Activated CD8-positive, alpha-beta memory T cell treated with anti-CD3 and anti-CD28 coated beads for 36 hours (primary cell): ENCODE measurements at regions not wholly inside any gene's neighbourhood (a gene's known extent, or its start where the extent isn't known, plus 50 kb on each side); places are given as distances from the start of the nearest gene placed in this dataset.

ENCODE experiments used
- CTCF ChIA-PET: fragments of 350-600 bp; sonication (Branson Sonifier 250); formaldehyde crosslinking; loops from one replicate; lab custom pipeline; 2021; ENCODE audit warnings: antibody characterized with exemption; lab: Charles Lee
- POLR2A ChIA-PET: fragments of 350-600 bp; sonication (Branson Sonifier 250); formaldehyde crosslinking; loops from one replicate; lab custom pipeline; 2021; ENCODE audit warnings: antibody characterized with exemption; lab: Charles Lee

GRCh38 chrX:4484266-4484665, 770.8 kb upstream of the PRKX start:
- ChIA-PET POLR2A (no interaction called here), CTCF (no interaction called here)

- CTCF ChIA-PET: no interaction called here
- POLR2A ChIA-PET: no interaction called here
Measured at GRCh38 chrX:4451591-4451990, 738.1 kb upstream of the PRKX start.

GRCh38 chrX:4450177-4450576, 736.7 kb upstream of the PRKX start:
- POLR2A ChIA-PET: no interaction called here
- CTCF ChIA-PET: no interaction called here

- CTCF ChIA-PET: no interaction called here
- POLR2A ChIA-PET: no interaction called here
Measured at GRCh38 chrX:4435905-4436304, 722.5 kb upstream of the PRKX start.

GRCh38 chrX:4397471-4397870, 684.0 kb upstream of the PRKX start:
- ChIA-PET POLR2A (no interaction called here), CTCF (no interaction called here)

GRCh38 chrX:4382273-4382672, 668.8 kb upstream of the PRKX start:
- CTCF ChIA-PET: no interaction called here

GRCh38 chrX:4380710-4381109, 667.3 kb upstream of the PRKX start:
- ChIA-PET POLR2A (no interaction called here), CTCF (no interaction called here)

More at GRCh38 chrX:4382273-4382672, 668.8 kb upstream of the PRKX start:
- POLR2A ChIA-PET: no interaction called here

GRCh38 chrX:4379071-4379470, 665.6 kb upstream of the PRKX start:
- CTCF ChIA-PET: no interaction called here
- POLR2A ChIA-PET: no interaction called here

GRCh38 chrX:4373791-4374190, 660.3 kb upstream of the PRKX start:
- ChIA-PET POLR2A (no interaction called here), CTCF (no interaction called here)

GRCh38 chrX:4358577-4358976, 645.1 kb upstream of the PRKX start:
- ChIA-PET CTCF (no interaction called here), POLR2A (no interaction called here)

- CTCF ChIA-PET: interaction anchor here (0.5 kb wide), 1 partner anchor 1676 kb away, joined by 3 read pairs; no protein-coding TSS in a partner anchor
- POLR2A ChIA-PET: no interaction called here
Measured at GRCh38 chrX:4322916-4323315, 609.5 kb upstream of the PRKX start.

- POLR2A ChIA-PET: no interaction called here
- CTCF ChIA-PET: no interaction called here
Measured at GRCh38 chrX:4320436-4320947, 607.0 kb upstream of the PRKX start.

GRCh38 chrX:4315891-4316290, 602.4 kb upstream of the PRKX start:
- POLR2A ChIA-PET: no interaction called here
- CTCF ChIA-PET: no interaction called here

- POLR2A ChIA-PET: no interaction called here
- CTCF ChIA-PET: no interaction called here
Measured at GRCh38 chrX:4314586-4314985, 601.1 kb upstream of the PRKX start.

- ChIA-PET CTCF (no interaction called here), POLR2A (no interaction called here)
Measured at GRCh38 chrX:4277122-4277521, 563.7 kb upstream of the PRKX start.

GRCh38 chrX:4268676-4269075, 555.2 kb upstream of the PRKX start:
- ChIA-PET POLR2A (no interaction called here), CTCF (no interaction called here)

GRCh38 chrX:4265036-4265435, 551.6 kb upstream of the PRKX start:
- ChIA-PET POLR2A (no interaction called here), CTCF (no interaction called here)

GRCh38 chrX:4263030-4263803, 549.8 kb upstream of the PRKX start:
- CTCF ChIA-PET: interaction anchor here (0.7 kb wide), 1 partner anchor 10 kb away, joined by 3 read pairs; no protein-coding TSS in a partner anchor
- POLR2A ChIA-PET: no interaction called here

- ChIA-PET CTCF (no interaction called here), POLR2A (no interaction called here)
Measured at GRCh38 chrX:4253092-4253491, 539.6 kb upstream of the PRKX start.

- POLR2A ChIA-PET: no interaction called here
- CTCF ChIA-PET: no interaction called here
Measured at GRCh38 chrX:4249401-4249800, 536.0 kb upstream of the PRKX start.

- POLR2A ChIA-PET: no interaction called here
- CTCF ChIA-PET: no interaction called here
Measured at GRCh38 chrX:4243759-4244158, 530.3 kb upstream of the PRKX start.
